GM12878 (cell line): ENCODE measurements at regions not wholly inside any gene's neighbourhood (a gene's known extent, or its start where the extent isn't known, plus 50 kb on each side); places are given as distances from the start of the nearest gene placed in this dataset.

Source experiments
- ATAC-seq: fragments of 200-7000 bp; cut with Tn5 transposase; 3 replicates; pipeline ENCODE4 v1.9.1; 2020; ENCODE audit warnings: mild to moderate bottlenecking, moderate library complexity
- BruUV-seq: library from RNA; stranded (reverse); fragments of 400-500 nt; replicated peaks from 2 replicates; lab custom pipeline; 2021; lab: Mats Ljungman, UMichigan
- CTCF ChIA-PET: fragments of 300-600 bp; sonication (Branson Sonifier 250); formaldehyde crosslinking; extraction: SDS; loops from one replicate; lab custom pipeline; 2021; ENCODE audit warnings: inconsistent platforms; lab: Yijun Ruan, JAX
- POLR2A ChIA-PET: fragments of 350-600 bp; formaldehyde crosslinking; extraction: SDS; loops from one replicate; lab custom pipeline; 2021; ENCODE audit warnings: inconsistent platforms; lab: Charles Lee
- RAD21 ChIA-PET: fragments of 300-600 bp; sonication (Branson Sonifier 250); formaldehyde crosslinking; loops from one replicate; lab custom pipeline; 2023; ENCODE audit warnings: antibody characterized with exemption; ENCODE audit not compliant: unreplicated experiment; lab: Charles Lee
- SMC1A ChIA-PET: fragments of 300-600 bp; sonication (Branson Sonifier 250); formaldehyde crosslinking; loops from one replicate; lab custom pipeline; 2023; ENCODE audit not compliant: unreplicated experiment, uncharacterized antibody; lab: Charles Lee
- DNase-seq: peaks from one replicate; pipeline ENCODE4 v3.0.0-alpha.2; 2011; ENCODE audit warnings: low read depth, low spot score
- FAIRE-seq: peaks from 3 replicates; lab custom pipeline; 2011; peaks lifted over from hg19 to GRCh38; lab: Jason Lieb, UNC
- H2AFZ ChIP-seq: 2 replicates; pipeline ENCODE4 v1.6.0; 2011; ENCODE audit warnings: low read depth, low read length, control low read depth; ENCODE audit not compliant: control insufficient read depth
- H3K27ac ChIP-seq: 2 replicates; pipeline ENCODE4 v1.5.1; 2011; ENCODE audit warnings: control low read depth; ENCODE audit not compliant: control insufficient read depth, insufficient read depth
- H3K27me3 ChIP-seq, 2 experiments: replicated peaks in 1 of 2; 2 replicates each; pipeline versions ENCODE4 v1.6.0 to v1.6.1; 2011; ENCODE audit warnings: low read length in 1 of 2; ENCODE audit not compliant: control insufficient read depth in 2 of 2, insufficient read depth in 2 of 2
- H3K36me3 ChIP-seq, 2 experiments: 2 replicates each; pipeline ENCODE4 v1.5.1; 2011; ENCODE audit warnings: low read length in 1 of 2; ENCODE audit not compliant: control insufficient read depth in 2 of 2, insufficient read depth in 2 of 2
- H3K4me1 ChIP-seq: 2 replicates; pipeline ENCODE4 v1.6.1; 2011; ENCODE audit warnings: mild to moderate bottlenecking, low read length, moderate library complexity, mixed read lengths; ENCODE audit not compliant: control insufficient read depth, insufficient read depth
- H3K4me2 ChIP-seq: 2 replicates; pipeline ENCODE4 v1.6.0; 2011; ENCODE audit warnings: control low read depth; ENCODE audit not compliant: control insufficient read depth, insufficient read depth
- H3K4me3 ChIP-seq: fragments of 200-600 bp; sonication (generic); 2 replicates; pipeline ENCODE4 v1.5.1; 2016
- H3K79me2 ChIP-seq: 2 replicates; pipeline ENCODE4 v1.6.0; 2011; ENCODE audit warnings: low read length; ENCODE audit not compliant: control insufficient read depth, insufficient read depth
- H3K9ac ChIP-seq: 2 replicates; pipeline ENCODE4 v1.8.0; 2011; ENCODE audit warnings: low read length, control low read depth, mixed read lengths; ENCODE audit not compliant: control insufficient read depth, insufficient read depth
- H3K9me3 ChIP-seq: replicated peaks from 3 replicates; pipeline ENCODE4 v1.5.1; 2011; ENCODE audit warnings: mild to moderate bottlenecking, low read length; ENCODE audit not compliant: control insufficient read depth, insufficient read depth
- H4K20me1 ChIP-seq: 2 replicates; pipeline ENCODE4 v1.6.0; 2011; ENCODE audit not compliant: control insufficient read depth, insufficient read depth
- BACH1 ChIP-seq: fragments of 450-650 bp; IDR thresholded peaks from 2 replicates; pipeline ENCODE4 v1.6.1; 2017; ENCODE audit warnings: mild to moderate bottlenecking, borderline replicate concordance
- YY1 ChIP-seq: IDR thresholded peaks from 2 replicates; pipeline ENCODE4 v1.6.1; 2011; ENCODE audit warnings: low read depth, mild to moderate bottlenecking, low read length
- WGBS: methylation state at CpG from one replicate; pipeline ENCODE4 v1.1.6; 2016; ENCODE audit warnings: low lambda C conversion rate; ENCODE audit not compliant: insufficient replicate concordance, insufficient coverage; ENCODE audit errors: missing lambda C conversion rate; 5-methylcytosine and 5-hydroxymethylcytosine counted together
- in situ Hi-C: fragments of 300-500 bp; cut with MboI; formaldehyde crosslinking; loops from 9 replicates; pipeline ENCODE4 v1.14.3; 2018; ENCODE audit warnings: mixed read lengths
- intact Hi-C: fragments of 100-400 bp; cut with micrococcal nuclease; formaldehyde crosslinking; loops from one replicate; pipeline ENCODE4 v1.14.2; 2022; ENCODE audit not compliant: unreplicated experiment
- TF ChIP-seq, protein P1 (sequence below): fragments of 450-650 bp; IDR thresholded peaks from 2 replicates; pipeline ENCODE4 v1.6.1; 2016; ENCODE audit warnings: mild to moderate bottlenecking
- TF ChIP-seq, protein P2 (sequence below): IDR thresholded peaks from 2 replicates; pipeline ENCODE4 v1.6.1; 2011; ENCODE audit warnings: mild to moderate bottlenecking, low read depth, low read length, moderate library complexity; ENCODE audit not compliant: insufficient replicate concordance
- TF ChIP-seq, protein P3 (sequence below), 3 experiments: IDR thresholded peaks in 2 of 3; conservative IDR thresholded peaks in 1 of 3; 2 replicates each; pipeline ENCODE4 v1.5.1; 2011; ENCODE audit warnings: low read depth in 3 of 3, low read length in 3 of 3, mild to moderate bottlenecking in 3 of 3, control low read depth in 2 of 3, moderate library complexity in 2 of 3, inconsistent platforms in 1 of 3, mixed read lengths in 1 of 3; ENCODE audit not compliant: control insufficient read depth in 2 of 3, insufficient read depth in 1 of 3; ENCODE audit errors: extremely low read depth in 1 of 3

DNA sequence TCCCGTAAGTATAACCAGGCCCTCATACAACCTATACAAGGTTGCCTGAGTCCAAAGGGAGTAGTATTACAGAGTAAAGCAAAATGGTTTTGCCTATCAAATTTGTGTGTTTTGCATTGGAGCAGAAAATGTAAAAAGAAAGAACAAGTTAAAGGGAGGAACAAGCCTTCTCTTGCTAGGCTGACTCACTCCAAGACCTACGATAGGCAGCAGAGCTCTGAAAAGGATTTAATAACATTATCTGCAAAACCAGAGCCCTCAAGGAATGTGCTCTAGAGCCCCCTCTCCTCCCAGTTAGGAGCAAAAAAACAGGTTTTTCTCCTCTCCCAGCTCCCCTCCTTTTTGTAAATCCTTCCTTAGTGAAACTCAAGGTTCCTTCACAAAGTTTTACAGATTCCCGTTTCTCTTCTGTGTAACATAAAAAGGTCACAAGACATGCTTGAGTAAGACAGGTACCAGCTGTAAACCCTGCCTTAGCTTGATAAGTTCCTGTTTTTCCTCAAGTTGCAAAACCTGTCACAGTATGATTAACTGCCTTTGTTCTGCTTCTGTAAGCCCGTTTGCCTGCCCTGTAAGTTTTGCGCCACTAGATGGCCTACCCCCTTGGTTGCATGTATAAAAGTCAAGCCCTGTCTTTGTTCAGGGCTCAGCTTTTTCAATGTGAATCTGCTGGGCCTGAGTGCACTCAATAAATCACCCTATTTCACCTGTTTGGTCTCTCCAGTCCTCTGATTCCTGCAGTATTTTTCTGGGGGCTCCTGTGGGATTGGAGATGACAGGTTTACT lies 498.2 kb downstream of the KCNA4 start:
- RAD21 ChIA-PET = interaction anchor here (0.8 kb wide), 1 partner anchor 11 kb away, joined by 3 read pairs; no protein-coding TSS in a partner anchor
- in situ Hi-C loops (no loop called here), intact Hi-C loops (no loop called here)
- Histone ChIP-seq H3K4me1 (no peaks in the 10 kb centered on the region), H3K36me3 (no peaks in the 10 kb centered on the region), H4K20me1 (no peaks in the 10 kb centered on the region), H2AFZ (no peak overlapping the region), H3K4me2 (0 out of 2 replicates have a peak overlapping the region, but pooled peaks have one; percentile 25), H3K79me2 (no peaks in the 10 kb centered on the region), H3K9ac (no peak overlapping the region), H3K27ac (no peak overlapping the region), H3K27me3 (no peaks in the 10 kb centered on the region), H3K4me3 (no peak overlapping the region), H3K9me3 (no peaks in the 10 kb centered on the region; the same call in 2 of the 3 replicates)
- CTCF ChIA-PET = no interaction called here
- SMC1A ChIA-PET = interaction anchor here (0.6 kb wide), 1 partner anchor 24 kb away, joined by 3 read pairs; no protein-coding TSS in a partner anchor
- WGBS = 17% methylated on average over 5 of the region's 5 CpGs
- BruUV-seq = no TSS peak
- FAIRE-seq (no peak), ATAC-seq (peak; percentile 92), DNase-seq (no peak)
- POLR2A ChIA-PET = no interaction called here
- TF ChIP-seq, protein P1, sequence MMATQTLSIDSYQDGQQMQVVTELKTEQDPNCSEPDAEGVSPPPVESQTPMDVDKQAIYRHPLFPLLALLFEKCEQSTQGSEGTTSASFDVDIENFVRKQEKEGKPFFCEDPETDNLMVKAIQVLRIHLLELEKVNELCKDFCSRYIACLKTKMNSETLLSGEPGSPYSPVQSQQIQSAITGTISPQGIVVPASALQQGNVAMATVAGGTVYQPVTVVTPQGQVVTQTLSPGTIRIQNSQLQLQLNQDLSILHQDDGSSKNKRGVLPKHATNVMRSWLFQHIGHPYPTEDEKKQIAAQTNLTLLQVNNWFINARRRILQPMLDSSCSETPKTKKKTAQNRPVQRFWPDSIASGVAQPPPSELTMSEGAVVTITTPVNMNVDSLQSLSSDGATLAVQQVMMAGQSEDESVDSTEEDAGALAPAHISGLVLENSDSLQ = peak; percentile 87
- TF ChIP-seq, protein P2, sequence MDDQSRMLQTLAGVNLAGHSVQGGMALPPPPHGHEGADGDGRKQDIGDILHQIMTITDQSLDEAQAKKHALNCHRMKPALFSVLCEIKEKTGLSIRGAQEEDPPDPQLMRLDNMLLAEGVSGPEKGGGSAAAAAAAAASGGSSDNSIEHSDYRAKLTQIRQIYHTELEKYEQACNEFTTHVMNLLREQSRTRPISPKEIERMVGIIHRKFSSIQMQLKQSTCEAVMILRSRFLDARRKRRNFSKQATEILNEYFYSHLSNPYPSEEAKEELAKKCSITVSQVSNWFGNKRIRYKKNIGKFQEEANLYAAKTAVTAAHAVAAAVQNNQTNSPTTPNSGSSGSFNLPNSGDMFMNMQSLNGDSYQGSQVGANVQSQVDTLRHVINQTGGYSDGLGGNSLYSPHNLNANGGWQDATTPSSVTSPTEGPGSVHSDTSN = peak; percentile 70
- TF ChIP-seq, protein P3, sequence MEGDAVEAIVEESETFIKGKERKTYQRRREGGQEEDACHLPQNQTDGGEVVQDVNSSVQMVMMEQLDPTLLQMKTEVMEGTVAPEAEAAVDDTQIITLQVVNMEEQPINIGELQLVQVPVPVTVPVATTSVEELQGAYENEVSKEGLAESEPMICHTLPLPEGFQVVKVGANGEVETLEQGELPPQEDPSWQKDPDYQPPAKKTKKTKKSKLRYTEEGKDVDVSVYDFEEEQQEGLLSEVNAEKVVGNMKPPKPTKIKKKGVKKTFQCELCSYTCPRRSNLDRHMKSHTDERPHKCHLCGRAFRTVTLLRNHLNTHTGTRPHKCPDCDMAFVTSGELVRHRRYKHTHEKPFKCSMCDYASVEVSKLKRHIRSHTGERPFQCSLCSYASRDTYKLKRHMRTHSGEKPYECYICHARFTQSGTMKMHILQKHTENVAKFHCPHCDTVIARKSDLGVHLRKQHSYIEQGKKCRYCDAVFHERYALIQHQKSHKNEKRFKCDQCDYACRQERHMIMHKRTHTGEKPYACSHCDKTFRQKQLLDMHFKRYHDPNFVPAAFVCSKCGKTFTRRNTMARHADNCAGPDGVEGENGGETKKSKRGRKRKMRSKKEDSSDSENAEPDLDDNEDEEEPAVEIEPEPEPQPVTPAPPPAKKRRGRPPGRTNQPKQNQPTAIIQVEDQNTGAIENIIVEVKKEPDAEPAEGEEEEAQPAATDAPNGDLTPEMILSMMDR (IDR thresholded peaks at IDR 0.05 in 2 of 3, conservative IDR thresholded peaks at IDR 0.05 in 1 of 3; ENCODE audit: control insufficient read depth in 2 of 3, extremely low read depth in 1 of 3, insufficient read depth in 1 of 3, low read depth in 3 of 3, low read length in 3 of 3) = peak in 1 of 3 experiments; percentile 13; a peak in 1 of 6 replicates
- TF ChIP-seq BACH1 (no peak), YY1 (no peak)
